SH-SY5Y (cell line): ENCODE measurements at regions not wholly inside any gene's neighbourhood (a gene's known extent, or its start where the extent isn't known, plus 50 kb on each side); places are given as distances from the start of the nearest gene placed in this dataset.

Experiments used
- GATA2 ChIP-seq: IDR thresholded peaks from 2 replicates; pipeline ENCODE4 v1.6.1; 2011; ENCODE audit warnings: mild to moderate bottlenecking, low read depth, low read length
- GATA3 ChIP-seq: IDR thresholded peaks from 2 replicates; pipeline ENCODE4 v1.6.1; 2011; ENCODE audit warnings: low read depth, mild to moderate bottlenecking, low read length, moderate library complexity

- TF ChIP-seq GATA2 (no peak), GATA3 (no peak)
These were observed 161.9 kb upstream of the HMHB1 start for GRCh38 chr5:143649937-143650621.

- no peak for TF ChIP-seq GATA3
- no peak for TF ChIP-seq GATA2
These were observed 163.3 kb upstream of the HMHB1 start for GRCh38 chr5:143648696-143649095.

- TF ChIP-seq GATA2: no peak
- no peak for TF ChIP-seq GATA3
These were observed 165.0 kb upstream of the HMHB1 start for GRCh38 chr5:143646961-143647360.

GRCh38 chr5:143645356-143645755 is 166.6 kb upstream of the HMHB1 start:
- TF ChIP-seq GATA2: no peak
- TF ChIP-seq GATA3: no peak

- no peak for TF ChIP-seq GATA3
These were observed 167.2 kb upstream of the HMHB1 start for GRCh38 chr5:143644727-143645126.

GRCh38 chr5:143642791-143643190 is 169.2 kb upstream of the HMHB1 start:
- TF ChIP-seq GATA2 (no peak), GATA3 (no peak)

GRCh38 chr5:143641549-143642355 is 170.2 kb upstream of the HMHB1 start:
- no peak for TF ChIP-seq GATA2
- no peak for TF ChIP-seq GATA3

- no peak for TF ChIP-seq GATA3
These were observed 173.3 kb upstream of the HMHB1 start for GRCh38 chr5:143638654-143639053.

GRCh38 chr5:143636931-143637528 is 174.9 kb upstream of the HMHB1 start:
- no peak for TF ChIP-seq GATA2
- TF ChIP-seq GATA3: no peak

- TF ChIP-seq GATA2 (no peak), GATA3 (no peak)
These were observed 176.1 kb upstream of the HMHB1 start for GRCh38 chr5:143635888-143636287.

GRCh38 chr5:143635146-143635752 is 176.7 kb upstream of the HMHB1 start:
- TF ChIP-seq GATA2: no peak
- TF ChIP-seq GATA3: no peak

GRCh38 chr5:143634689-143635088 is 177.3 kb upstream of the HMHB1 start:
- TF ChIP-seq GATA3 (no peak), GATA2 (no peak)

GRCh38 chr5:143629871-143630659 is 181.9 kb upstream of the HMHB1 start:
- TF ChIP-seq GATA3 (no peak), GATA2 (no peak)

GRCh38 chr5:143624465-143624864 is 187.5 kb upstream of the HMHB1 start:
- no peak for TF ChIP-seq GATA2
- no peak for TF ChIP-seq GATA3

GRCh38 chr5:143619040-143619439 is 192.9 kb upstream of the HMHB1 start:
- TF ChIP-seq GATA2: no peak
- TF ChIP-seq GATA3: no peak
